KMS-11 (cell line): ENCODE measurements at regions not wholly inside any gene's neighbourhood (a gene's known extent, or its start where the extent isn't known, plus 50 kb on each side); places are given as distances from the start of the nearest gene placed in this dataset.

Source experiments
- H2AFZ ChIP-seq: fragments of 200-600 bp; sonication (generic); 2 replicates; pipeline ENCODE4 v1.6.1; 2016; ENCODE audit warnings: antibody characterized with exemption, mixed run types, low read depth
- H3K27ac ChIP-seq: fragments of 200-600 bp; sonication (generic); 2 replicates; pipeline ENCODE4 v1.6.1; 2016; ENCODE audit warnings: mild to moderate bottlenecking, mixed run types
- H3K27me3 ChIP-seq: fragments of 200-600 bp; sonication (generic); 2 replicates; pipeline ENCODE4 v1.6.1; 2017; ENCODE audit warnings: mild to moderate bottlenecking, low read depth, mixed run types, moderate library complexity; ENCODE audit not compliant: insufficient read depth
- H3K36me3 ChIP-seq: fragments of 200-600 bp; sonication (generic); 2 replicates; pipeline ENCODE4 v1.6.1; 2017; ENCODE audit warnings: mild to moderate bottlenecking, mixed run types; ENCODE audit not compliant: insufficient read depth
- H3K4me1 ChIP-seq: fragments of 200-600 bp; sonication (generic); 2 replicates; pipeline ENCODE4 v1.6.1; 2016; ENCODE audit warnings: mild to moderate bottlenecking, low read depth, mixed run types; ENCODE audit not compliant: poor library complexity, severe bottlenecking
- H3K4me2 ChIP-seq: fragments of 200-600 bp; sonication (generic); 2 replicates; pipeline ENCODE4 v1.7.0; 2016; ENCODE audit warnings: mild to moderate bottlenecking, mixed run types
- H3K4me3 ChIP-seq: fragments of 200-600 bp; sonication (generic); IDR thresholded peaks from 2 replicates; pipeline ENCODE4 v1.6.1; 2017; ENCODE audit warnings: low read depth, low read length, mixed read lengths; ENCODE audit not compliant: insufficient read depth
- H3K79me2 ChIP-seq: fragments of 200-600 bp; sonication (generic); 2 replicates; pipeline ENCODE4 v1.6.1; 2016; ENCODE audit warnings: low read depth, mixed run types; ENCODE audit not compliant: insufficient read depth
- H3K9ac ChIP-seq: fragments of 200-600 bp; sonication (generic); 2 replicates; pipeline ENCODE4 v1.6.1; 2016; ENCODE audit warnings: mild to moderate bottlenecking, mixed run types
- H4K20me1 ChIP-seq: fragments of 200-600 bp; sonication (generic); 2 replicates; pipeline ENCODE4 v1.6.1; 2016; ENCODE audit warnings: mild to moderate bottlenecking, mixed run types; ENCODE audit not compliant: insufficient read depth
- CTCF ChIP-seq: fragments of 200-600 bp; sonication (generic); conservative IDR thresholded peaks from 2 replicates; pipeline ENCODE4 v1.6.1; 2017; ENCODE audit warnings: low read depth, mild to moderate bottlenecking, antibody characterized with exemption, low read length, moderate library complexity, mixed read lengths

GRCh38 chr7:22631730-22632129 is 95.3 kb upstream of the IL6 start:
- H2AFZ ChIP-seq = no peak overlapping the region
- no peak overlapping the region for H3K9ac ChIP-seq
- H3K79me2 ChIP-seq = no peaks in the 10 kb centered on the region
- H3K36me3 ChIP-seq = no peaks in the 10 kb centered on the region
- no peaks in the 10 kb centered on the region for H3K27me3 ChIP-seq
- H3K4me3 ChIP-seq = no peak overlapping the region
- no peak overlapping the region for H3K27ac ChIP-seq
- H3K4me1 ChIP-seq = no peaks in the 10 kb centered on the region
- TF ChIP-seq CTCF = no peak
- no peaks in the 10 kb centered on the region for H4K20me1 ChIP-seq
- H3K4me2 ChIP-seq = no peak overlapping the region

- no peaks in the 10 kb centered on the region for H3K27me3 ChIP-seq
- no peak for TF ChIP-seq CTCF
- no peak overlapping the region for H3K9ac ChIP-seq
- no peaks in the 10 kb centered on the region for H3K79me2 ChIP-seq
- no peak overlapping the region for H3K27ac ChIP-seq
- no peak overlapping the region for H3K4me2 ChIP-seq
- no peak overlapping the region for H3K4me3 ChIP-seq
- H4K20me1 ChIP-seq = no peaks in the 10 kb centered on the region
- H3K36me3 ChIP-seq = no peaks in the 10 kb centered on the region
- H3K4me1 ChIP-seq = no peaks in the 10 kb centered on the region
- H2AFZ ChIP-seq = no peak overlapping the region
Measured at GRCh38 chr7:22630069-22630468, 96.9 kb upstream of the IL6 start.

GRCh38 chr7:22629056-22629455 is 97.9 kb upstream of the IL6 start:
- Histone ChIP-seq H3K4me1 (no peaks in the 10 kb centered on the region), H3K79me2 (no peaks in the 10 kb centered on the region), H2AFZ (no peak overlapping the region), H4K20me1 (no peaks in the 10 kb centered on the region), H3K4me3 (no peak overlapping the region), H3K9ac (no peak overlapping the region), H3K27me3 (no peaks in the 10 kb centered on the region), H3K27ac (no peak overlapping the region), H3K36me3 (no peaks in the 10 kb centered on the region), H3K4me2 (no peak overlapping the region)
- TF ChIP-seq CTCF = no peak

- H3K4me2 ChIP-seq = no peak overlapping the region
- H2AFZ ChIP-seq = no peak overlapping the region
- no peaks in the 10 kb centered on the region for H3K36me3 ChIP-seq
- H4K20me1 ChIP-seq = no peaks in the 10 kb centered on the region
- H3K4me1 ChIP-seq = no peaks in the 10 kb centered on the region
- H3K27me3 ChIP-seq = no peaks in the 10 kb centered on the region
- no peak for TF ChIP-seq CTCF
- no peaks in the 10 kb centered on the region for H3K79me2 ChIP-seq
- no peak overlapping the region for H3K4me3 ChIP-seq
- no peak overlapping the region for H3K9ac ChIP-seq
- H3K27ac ChIP-seq = no peak overlapping the region
Measured at GRCh38 chr7:22628112-22628511, 98.9 kb upstream of the IL6 start.

- Histone ChIP-seq H4K20me1 (no peaks in the 10 kb centered on the region), H2AFZ (no peak overlapping the region), H3K27ac (no peak overlapping the region), H3K4me3 (no peak overlapping the region), H3K36me3 (no peaks in the 10 kb centered on the region), H3K79me2 (no peaks in the 10 kb centered on the region), H3K4me1 (no peaks in the 10 kb centered on the region), H3K9ac (no peak overlapping the region), H3K4me2 (no peak overlapping the region), H3K27me3 (no peaks in the 10 kb centered on the region)
- no peak for TF ChIP-seq CTCF
Measured at GRCh38 chr7:22627136-22627535, 99.9 kb upstream of the IL6 start.
